ENCODE measurements at regions not wholly inside any gene's neighbourhood (a gene's known extent, or its start where the extent isn't known, plus 50 kb on each side); places are given as distances from the start of the nearest gene placed in this dataset.
"Not testable (repeated sequence)": the region's sequence is repeated elsewhere in the genome, so short reads cannot be mapped to it uniquely, and the experiment has no call there.

GRCh38 chr7:87287738-87288341 lies 57.6 kb upstream of the CROT start:
- peak; percentile 5 for DNase-seq

- not testable (repeated sequence) for DNase-seq
Measured at GRCh38 chr7:87288742-87289141, 56.7 kb upstream of the CROT start.

GRCh38 chr7:87295565-87295964 lies 49.9 kb upstream of the CROT start:
- DNase-seq, result not testable (repeated sequence)

All from hematopoietic multipotent progenitor cell treated with erythropoietin and hydrocortisone succinate and interleukin-3 and kit ligand, for 4 days (in vitro differentiated cells).